GM21447 (cell line): ENCODE measurements at regions not wholly inside any gene's neighbourhood (a gene's known extent, or its start where the extent isn't known, plus 50 kb on each side); places are given as distances from the start of the nearest gene placed in this dataset.
A peak's percentile ranks its signal among the peaks of the same experiment; 100 is the strongest.
"Not testable (repeated sequence)": the region's sequence is repeated elsewhere in the genome, so short reads cannot be mapped to it uniquely, and the experiment has no call there.

ENCODE experiments used
- ATAC-seq: cut with Tn5 transposase; IDR thresholded peaks from one replicate; pipeline ENCODE4 v1.9.1; 2021; ENCODE audit not compliant: unreplicated experiment

- not testable (repeated sequence) for ATAC-seq
Measured at GRCh38 chr5:100398815-100399214, 136.4 kb upstream of the FAM174A start.

DNA sequence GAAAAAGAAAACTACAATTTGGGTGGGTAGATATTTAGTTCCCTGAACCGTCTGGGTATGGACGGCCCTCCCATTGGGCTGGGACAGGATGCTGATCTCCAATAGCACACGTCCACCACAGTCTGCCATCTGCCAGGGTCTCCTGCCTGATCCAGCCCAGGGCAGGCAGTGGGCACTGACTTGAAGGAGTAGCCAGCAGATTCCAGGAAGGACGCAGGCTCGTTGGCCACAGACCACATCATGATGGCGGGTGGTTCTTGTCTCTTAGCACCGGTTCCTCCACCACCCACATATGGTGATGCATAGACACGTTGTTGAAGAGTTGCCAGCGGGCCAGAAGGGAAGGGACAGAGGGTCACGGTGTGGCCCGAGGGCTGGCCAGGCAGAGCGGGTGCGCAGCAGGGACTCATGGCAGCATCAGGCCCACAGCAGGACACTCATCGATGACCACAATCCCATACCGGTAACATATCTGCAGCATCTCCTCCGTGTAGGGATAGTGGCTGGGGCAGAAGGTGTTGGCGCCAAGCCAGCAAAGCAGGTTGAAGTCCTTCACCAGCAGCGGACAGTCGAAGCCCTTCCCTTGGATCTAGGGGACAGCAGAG, 155.8 kb upstream of the FAM174A start:
- not testable (repeated sequence) for ATAC-seq

- not testable (repeated sequence) for ATAC-seq
Measured at GRCh38 chr5:100364757-100365478, 170.3 kb upstream of the FAM174A start.

GRCh38 chr5:100364343-100364742, 170.8 kb upstream of the FAM174A start:
- ATAC-seq, result not testable (repeated sequence)

DNA sequence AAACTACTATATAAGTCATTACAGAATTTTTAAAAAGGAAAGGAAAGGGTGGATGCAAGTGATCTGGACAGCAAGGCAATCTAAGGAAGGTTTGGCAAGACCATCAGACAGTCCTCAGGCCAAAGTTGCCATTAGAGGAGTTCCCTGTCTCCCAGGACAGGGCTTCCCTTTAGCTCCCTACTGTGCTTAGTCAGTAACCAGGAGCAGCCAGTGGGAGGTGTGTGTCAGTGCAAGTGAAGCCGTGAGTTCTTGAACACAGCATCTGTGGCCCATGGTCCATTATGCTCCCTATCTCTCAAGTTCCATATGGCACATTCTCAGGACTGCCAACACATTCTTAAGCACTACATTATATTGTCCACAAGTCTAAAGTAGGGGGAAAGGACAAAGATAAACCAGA, 175.2 kb upstream of the FAM174A start:
- not testable (repeated sequence) for ATAC-seq

- not testable (repeated sequence) for ATAC-seq
Measured at GRCh38 chr5:100346269-100346668, 188.9 kb upstream of the FAM174A start.

GRCh38 chr5:100341485-100341884, 193.7 kb upstream of the FAM174A start:
- not testable (repeated sequence) for ATAC-seq

GRCh38 chr5:100322483-100322882, 212.7 kb upstream of the FAM174A start:
- ATAC-seq, result no peak

GRCh38 chr5:100319885-100320284, 215.3 kb upstream of the FAM174A start:
- no peak for ATAC-seq

- ATAC-seq, result no peak
Measured at GRCh38 chr5:100313657-100314056, 221.5 kb upstream of the FAM174A start.

DNA sequence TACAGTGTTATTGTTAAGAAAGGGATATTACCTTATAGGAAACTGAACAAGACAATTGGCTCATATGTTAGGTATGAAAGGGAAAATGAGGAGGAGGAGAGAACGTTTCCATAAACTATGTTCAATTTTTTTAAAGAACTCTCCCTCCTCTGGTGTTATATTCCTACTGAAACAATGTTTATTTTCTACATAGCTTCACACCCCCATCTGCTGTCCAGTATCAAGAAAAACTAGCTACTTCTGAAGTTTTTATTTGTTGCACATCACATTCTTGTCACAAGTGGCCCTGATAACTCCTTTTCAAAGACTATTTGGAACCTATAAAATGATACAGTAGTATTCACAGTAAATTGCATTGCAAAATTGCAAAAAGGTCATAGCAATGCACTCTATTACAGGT, 223.4 kb upstream of the FAM174A start:
- ATAC-seq, result no peak

DNA sequence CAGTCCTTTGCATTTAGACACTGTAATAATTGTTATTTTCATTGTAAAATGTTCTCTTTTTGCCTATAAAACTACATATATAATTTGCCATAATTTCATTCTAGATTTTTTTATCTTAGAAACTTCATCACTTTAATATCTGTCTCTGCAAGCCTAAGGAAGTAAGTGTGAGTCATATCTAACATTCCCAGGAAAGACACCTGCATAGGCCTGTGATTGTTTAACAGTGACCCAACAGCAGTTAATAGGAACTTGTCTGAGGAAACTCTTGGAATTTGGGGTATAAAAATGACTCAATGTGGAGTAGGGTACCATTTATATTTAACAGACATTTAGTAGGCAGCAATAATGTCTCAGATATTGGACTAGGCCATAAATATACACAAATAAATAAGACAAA, 229.2 kb upstream of the FAM174A start:
- ATAC-seq, result no peak

GRCh38 chr5:100303216-100303615, 232.0 kb upstream of the FAM174A start:
- ATAC-seq, result no peak

DNA sequence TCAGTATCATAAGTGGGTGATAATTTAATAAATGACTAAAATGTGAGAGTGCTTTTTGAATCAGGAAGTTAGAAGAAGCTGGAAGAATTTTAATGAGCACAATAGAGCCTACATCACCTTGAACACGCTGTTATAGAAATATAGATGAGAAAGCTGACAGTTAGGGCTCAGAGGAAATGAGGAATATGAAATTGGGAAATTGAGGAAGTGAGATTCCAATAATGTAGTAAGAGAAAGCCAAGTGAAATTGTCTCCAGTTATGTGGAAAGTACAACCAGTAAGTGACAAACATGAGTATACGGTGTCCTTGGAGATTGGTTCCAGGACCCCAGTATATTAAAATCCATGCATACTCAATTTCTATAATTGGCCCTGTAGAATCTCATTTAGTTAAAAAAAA, 235.9 kb upstream of the FAM174A start:
- no peak for ATAC-seq

GRCh38 chr5:100276071-100276470, 259.1 kb upstream of the FAM174A start:
- no peak for ATAC-seq

DNA sequence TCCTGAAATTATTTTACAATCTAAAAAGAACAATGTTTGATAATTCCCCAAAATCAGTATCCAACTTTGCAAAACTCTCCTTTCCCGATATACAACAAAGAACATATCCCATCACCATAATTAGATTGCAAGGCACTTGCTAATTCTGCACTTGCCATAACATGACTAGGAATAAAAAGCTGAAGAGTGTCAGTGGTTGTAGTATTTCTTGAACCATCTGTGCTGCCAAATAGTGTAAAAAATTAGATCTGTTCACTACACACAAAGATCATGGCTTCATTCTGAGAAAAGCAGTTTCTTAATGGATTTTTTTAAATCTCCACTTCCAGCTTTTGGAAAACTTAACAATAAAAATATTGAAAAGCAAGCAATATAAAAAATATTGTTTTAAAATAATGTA, 259.5 kb upstream of the FAM174A start:
- no peak for ATAC-seq

DNA sequence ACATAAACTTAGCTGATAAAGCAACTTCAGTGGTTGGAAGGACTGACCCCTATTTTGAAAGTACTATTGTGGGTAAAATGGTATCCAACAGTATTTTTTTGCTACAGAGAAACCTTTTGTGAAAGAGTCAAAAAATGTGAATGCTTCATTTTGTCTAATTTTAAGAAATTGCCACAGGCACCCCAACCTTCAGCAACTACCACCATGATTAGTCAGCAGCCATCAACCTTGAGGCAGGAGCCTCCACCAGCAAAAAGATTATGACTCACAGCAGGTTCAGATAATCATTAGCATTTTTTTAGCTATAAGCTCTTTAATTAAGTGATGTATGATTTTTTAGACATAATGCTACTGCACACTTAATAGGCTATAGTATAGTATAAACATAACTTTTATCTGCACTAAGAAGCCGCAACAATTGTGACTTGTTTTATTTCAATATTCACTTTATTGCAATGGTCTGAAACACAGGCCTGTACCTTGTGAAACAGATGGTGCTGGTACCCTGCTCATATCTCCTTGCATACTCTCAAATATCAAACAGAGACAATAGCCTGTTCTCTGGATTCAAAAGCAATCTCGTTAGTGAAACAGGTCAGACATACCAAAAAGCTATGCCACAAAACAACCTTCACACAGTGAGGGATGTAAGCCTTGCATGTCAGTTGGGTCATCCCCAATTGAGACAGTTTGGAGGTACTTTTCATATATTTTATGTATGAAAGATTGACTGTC, 261.2 kb upstream of the FAM174A start:
- ATAC-seq, result no peak

DNA sequence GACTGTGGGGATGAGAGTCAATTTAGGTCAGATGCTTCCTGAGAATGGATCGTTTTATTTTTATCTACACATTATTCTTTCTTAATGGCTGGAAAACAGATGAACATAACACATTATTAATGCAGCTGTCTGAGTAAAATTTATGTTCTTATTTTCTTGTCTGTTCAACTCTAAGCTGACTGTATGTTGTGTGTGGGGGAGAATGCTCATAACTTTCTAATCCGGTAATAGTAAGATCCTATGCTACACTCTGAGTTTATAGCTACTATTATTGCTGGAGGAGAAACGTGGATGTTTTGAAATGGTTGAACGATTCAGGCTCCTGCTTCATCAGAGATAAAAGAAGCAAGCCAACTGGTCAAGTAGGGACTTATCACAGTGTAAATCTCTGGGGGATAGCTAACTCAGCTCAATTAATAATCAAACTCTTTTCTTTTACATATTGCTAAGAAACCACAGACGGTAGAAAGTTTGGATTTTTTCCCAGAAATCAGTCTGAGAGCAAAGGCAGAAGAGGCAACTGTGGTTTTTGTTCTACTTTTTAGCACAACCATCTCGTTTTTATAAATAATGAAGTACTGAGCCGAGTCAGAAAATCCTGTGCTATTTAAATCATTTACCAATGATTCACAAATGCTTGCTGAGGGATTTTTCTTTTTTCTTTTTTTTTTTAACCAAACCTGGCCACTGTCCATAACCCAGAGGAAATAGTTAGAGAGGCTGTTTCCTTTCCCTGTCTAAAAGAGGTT, 265.0 kb upstream of the FAM174A start:
- ATAC-seq, result peak; percentile 69

DNA sequence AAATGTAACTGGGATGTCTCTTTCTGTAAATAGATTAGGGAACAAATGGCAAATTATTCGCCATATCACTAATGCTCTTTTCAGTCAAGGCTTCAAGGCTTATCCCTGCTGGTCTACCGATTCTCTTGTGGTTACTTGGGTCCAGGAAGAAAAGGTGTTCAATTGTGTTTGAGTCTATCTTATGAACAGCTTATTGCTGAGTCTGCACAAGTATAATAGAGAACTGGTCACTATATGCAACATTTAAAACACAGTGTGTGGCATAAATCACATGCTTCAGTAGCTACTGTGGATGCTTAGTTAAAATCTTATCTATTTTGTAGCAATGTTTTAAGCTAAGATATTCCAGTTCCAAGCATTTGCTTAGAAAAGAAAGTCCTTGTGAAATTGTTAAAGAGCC, 274.2 kb upstream of the FAM174A start:
- no peak for ATAC-seq

GRCh38 chr5:100252944-100253343, 282.2 kb upstream of the FAM174A start:
- no peak for ATAC-seq

- no peak for ATAC-seq
Measured at GRCh38 chr5:100252037-100252436, 283.1 kb upstream of the FAM174A start.
